ENCODE measurements at regions not wholly inside any gene's neighbourhood (a gene's known extent, or its start where the extent isn't known, plus 50 kb on each side); places are given as distances from the start of the nearest gene placed in this dataset.

DNA sequence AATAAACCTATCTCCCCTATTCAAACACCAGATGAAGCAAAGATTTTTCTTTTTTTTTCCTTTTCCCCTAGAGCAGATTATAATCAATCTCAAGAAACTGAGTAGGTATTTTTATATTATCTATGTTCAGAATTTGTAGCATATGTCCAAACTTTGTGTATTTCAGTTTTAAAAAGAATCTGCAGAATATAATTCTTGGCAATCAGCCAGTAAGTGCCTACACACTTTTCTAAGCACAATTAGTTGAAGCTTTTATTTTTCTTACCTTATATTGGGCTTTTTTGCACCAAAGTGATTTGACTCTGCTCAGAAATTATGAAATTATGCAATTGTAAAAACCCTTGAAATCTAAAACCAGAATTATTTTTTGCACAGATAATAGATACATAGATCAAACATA is 315.8 kb upstream of the PHF14 start:
- dilution Hi-C loops (cut with MboI; ENCODE audit: extremely low pct_ligation_motif_present, low sequenced_read_pairs): no loop called here
- H4K20me1 ChIP-seq (ENCODE audit: control insufficient read depth, extremely low read depth, insufficient read depth, low read length): no peaks in the 10 kb centered on the region
- DNase-seq (ENCODE audit: low read depth, low spot score): no peak
- TF ChIP-seq, protein P1, sequence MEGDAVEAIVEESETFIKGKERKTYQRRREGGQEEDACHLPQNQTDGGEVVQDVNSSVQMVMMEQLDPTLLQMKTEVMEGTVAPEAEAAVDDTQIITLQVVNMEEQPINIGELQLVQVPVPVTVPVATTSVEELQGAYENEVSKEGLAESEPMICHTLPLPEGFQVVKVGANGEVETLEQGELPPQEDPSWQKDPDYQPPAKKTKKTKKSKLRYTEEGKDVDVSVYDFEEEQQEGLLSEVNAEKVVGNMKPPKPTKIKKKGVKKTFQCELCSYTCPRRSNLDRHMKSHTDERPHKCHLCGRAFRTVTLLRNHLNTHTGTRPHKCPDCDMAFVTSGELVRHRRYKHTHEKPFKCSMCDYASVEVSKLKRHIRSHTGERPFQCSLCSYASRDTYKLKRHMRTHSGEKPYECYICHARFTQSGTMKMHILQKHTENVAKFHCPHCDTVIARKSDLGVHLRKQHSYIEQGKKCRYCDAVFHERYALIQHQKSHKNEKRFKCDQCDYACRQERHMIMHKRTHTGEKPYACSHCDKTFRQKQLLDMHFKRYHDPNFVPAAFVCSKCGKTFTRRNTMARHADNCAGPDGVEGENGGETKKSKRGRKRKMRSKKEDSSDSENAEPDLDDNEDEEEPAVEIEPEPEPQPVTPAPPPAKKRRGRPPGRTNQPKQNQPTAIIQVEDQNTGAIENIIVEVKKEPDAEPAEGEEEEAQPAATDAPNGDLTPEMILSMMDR (optimal IDR thresholded peaks at IDR 0.05 in 1 of 3, IDR thresholded peaks at IDR 0.05 in 1 of 3, conservative IDR thresholded peaks at IDR 0.05 in 1 of 3; ENCODE audit: extremely low read depth in 1 of 3, insufficient read depth in 2 of 3, low read length in 3 of 3): no peak
- no peak for TF ChIP-seq EZH2 (IDR thresholded peaks at IDR 0.05; ENCODE audit: low read length)
- no peaks in the 10 kb centered on the region for H3K4me1 ChIP-seq (ENCODE audit: control insufficient read depth, extremely low read depth, insufficient read depth, low read length)
- no peak overlapping the region for H3K4me2 ChIP-seq (ENCODE audit: control insufficient read depth, extremely low read depth, insufficient read depth, low read depth, low read length)
- no peaks in the 10 kb centered on the region for H3K9me3 ChIP-seq (ENCODE audit: control insufficient read depth, low read depth, low read length)
- H3K79me2 ChIP-seq (ENCODE audit: control insufficient read depth, insufficient read depth, low read length): no peaks in the 10 kb centered on the region
- no peak for FAIRE-seq
- no peak overlapping the region for H3K4me3 ChIP-seq (ENCODE audit: control insufficient read depth in 2 of 3, extremely low read depth in 1 of 3, insufficient read depth in 2 of 3, low read depth in 1 of 3, low read length in 3 of 3)
- H3K9ac ChIP-seq (ENCODE audit: control insufficient read depth, extremely low read depth, insufficient read depth, low read length): no peak overlapping the region
- H2AFZ ChIP-seq (ENCODE audit: control insufficient read depth, low read length): no peak overlapping the region
- no peak overlapping the region for H3K27ac ChIP-seq (ENCODE audit: control insufficient read depth, insufficient read depth, low read length)
- H3K36me3 ChIP-seq (ENCODE audit: control insufficient read depth in 2 of 2, extremely low read depth in 1 of 2, insufficient read depth in 2 of 2, low read length in 2 of 2): no peaks in the 10 kb centered on the region
- no peaks in the 10 kb centered on the region for H3K9me1 ChIP-seq (ENCODE audit: control insufficient read depth, extremely low read depth, insufficient read depth, low read length)
- no peaks in the 10 kb centered on the region for H3K27me3 ChIP-seq (ENCODE audit: control insufficient read depth, extremely low read depth, insufficient read depth, low read length)

DNA sequence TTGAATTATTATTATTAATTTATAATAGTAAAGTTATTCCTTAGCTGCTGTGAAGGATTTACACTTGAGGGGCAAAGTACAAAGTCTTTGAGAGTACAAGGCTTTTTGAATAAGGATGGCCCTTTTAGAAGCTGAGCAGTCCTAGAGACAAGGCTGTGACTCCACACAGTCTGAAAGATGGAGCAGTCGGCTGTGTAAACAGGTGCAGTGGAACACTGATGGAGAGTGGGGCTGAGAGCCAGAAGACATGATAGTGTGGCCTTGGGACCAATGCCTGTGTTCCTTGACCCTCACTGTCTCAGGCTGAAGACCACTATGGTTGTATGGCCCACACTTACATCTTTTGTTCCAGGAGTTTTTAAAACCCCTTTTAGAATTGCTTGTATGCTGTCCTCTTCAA is 311.2 kb upstream of the PHF14 start:
- Histone ChIP-seq H3K79me2 (ENCODE audit: control insufficient read depth, insufficient read depth, low read length) (no peaks in the 10 kb centered on the region), H3K9me3 (ENCODE audit: control insufficient read depth, low read depth, low read length) (no peaks in the 10 kb centered on the region), H3K36me3 (ENCODE audit: control insufficient read depth in 2 of 2, extremely low read depth in 1 of 2, insufficient read depth in 2 of 2, low read length in 2 of 2) (no peaks in the 10 kb centered on the region), H3K9ac (ENCODE audit: control insufficient read depth, extremely low read depth, insufficient read depth, low read length) (no peak overlapping the region), H4K20me1 (ENCODE audit: control insufficient read depth, extremely low read depth, insufficient read depth, low read length) (no peaks in the 10 kb centered on the region), H3K4me3 (ENCODE audit: control insufficient read depth in 2 of 3, extremely low read depth in 1 of 3, insufficient read depth in 2 of 3, low read depth in 1 of 3, low read length in 3 of 3) (no peak overlapping the region), H3K27me3 (ENCODE audit: control insufficient read depth, extremely low read depth, insufficient read depth, low read length) (no peaks in the 10 kb centered on the region), H3K4me1 (ENCODE audit: control insufficient read depth, extremely low read depth, insufficient read depth, low read length) (no peaks in the 10 kb centered on the region), H3K9me1 (ENCODE audit: control insufficient read depth, extremely low read depth, insufficient read depth, low read length) (no peaks in the 10 kb centered on the region), H3K27ac (ENCODE audit: control insufficient read depth, insufficient read depth, low read length) (no peak overlapping the region), H3K4me2 (ENCODE audit: control insufficient read depth, extremely low read depth, insufficient read depth, low read depth, low read length) (no peak overlapping the region), H2AFZ (ENCODE audit: control insufficient read depth, low read length) (no peak overlapping the region)
- dilution Hi-C loops (cut with MboI; ENCODE audit: extremely low pct_ligation_motif_present, low sequenced_read_pairs): no loop called here
- FAIRE-seq: no peak
- no peak for DNase-seq (ENCODE audit: low read depth, low spot score)
- no peak for TF ChIP-seq EZH2 (IDR thresholded peaks at IDR 0.05; ENCODE audit: low read length)
- TF ChIP-seq, protein P1 (optimal IDR thresholded peaks at IDR 0.05 in 1 of 3, IDR thresholded peaks at IDR 0.05 in 1 of 3, conservative IDR thresholded peaks at IDR 0.05 in 1 of 3; ENCODE audit: extremely low read depth in 1 of 3, insufficient read depth in 2 of 3, low read length in 3 of 3): no peak

Measured in keratinocyte (primary cell).